Calu3 (cell line): ENCODE measurements at regions not wholly inside any gene's neighbourhood (a gene's known extent, or its start where the extent isn't known, plus 50 kb on each side); places are given as distances from the start of the nearest gene placed in this dataset.

Experiments
- BruUV-seq: library from RNA; stranded (reverse); fragments of 400-500 nt; replicated peaks from 2 replicates; lab custom pipeline; 2021; lab: Mats Ljungman, UMichigan
- CTCF ChIA-PET: fragments of 300-600 bp; sonication (Branson Sonifier 250); formaldehyde crosslinking; loops from one replicate; lab custom pipeline; 2022; ENCODE audit warnings: antibody characterized with exemption; lab: Charles Lee
- DNase-seq: peaks from one replicate; pipeline ENCODE4 v3.0.0; 2022
- H3K27ac Mint-ChIP-seq: one replicate; pipeline ENCODE4 v1.8.0; 2022; ENCODE audit warnings: mixed read lengths; ENCODE audit not compliant: unreplicated experiment
- H3K27me3 Mint-ChIP-seq: one replicate; pipeline ENCODE4 v1.8.0; 2022; ENCODE audit warnings: mixed read lengths; ENCODE audit not compliant: unreplicated experiment
- H3K36me3 Mint-ChIP-seq: one replicate; pipeline ENCODE4 v1.8.0; 2022; ENCODE audit warnings: mild to moderate bottlenecking, moderate library complexity, mixed read lengths; ENCODE audit not compliant: insufficient read depth, unreplicated experiment
- H3K4me1 Mint-ChIP-seq: one replicate; pipeline ENCODE4 v1.8.0; 2022; ENCODE audit warnings: mild to moderate bottlenecking, low read depth, mixed read lengths; ENCODE audit not compliant: unreplicated experiment
- H3K4me3 Mint-ChIP-seq: one replicate; pipeline ENCODE4 v1.8.0; 2022; ENCODE audit warnings: mild to moderate bottlenecking, low read depth, moderate library complexity, mixed read lengths; ENCODE audit not compliant: unreplicated experiment
- H3K9me3 Mint-ChIP-seq: one replicate; pipeline ENCODE4 v1.8.0; 2022; ENCODE audit warnings: low read depth, mixed read lengths; ENCODE audit not compliant: unreplicated experiment
- CTCF ChIP-seq: fragments of 200-600 bp; IDR thresholded peaks from one replicate; pipeline ENCODE4 v1.8.0; 2022; ENCODE audit warnings: antibody characterized with exemption; ENCODE audit not compliant: unreplicated experiment
- intact Hi-C: fragments of 100-400 bp; cut with micrococcal nuclease; formaldehyde crosslinking; loops from one replicate; pipeline ENCODE4 v1.10.0; 2022; ENCODE audit not compliant: unreplicated experiment

- CTCF ChIA-PET = no interaction called here
- Mint-ChIP-seq H3K27me3 (peaks cover 95% of the 10 kb centered on the region), H3K36me3 (no peaks in the 10 kb centered on the region), H3K4me1 (no peaks in the 10 kb centered on the region), H3K4me3 (no peak overlapping the region), H3K9me3 (no peaks in the 10 kb centered on the region), H3K27ac (no peak overlapping the region)
- DNase-seq = no peak
- TF ChIP-seq CTCF = no peak
- no TSS peak for BruUV-seq
- intact Hi-C loops = no loop called here
These were observed 219.0 kb upstream of the ZBED5 start for GRCh38 chr11:11076879-11077278.

DNA sequence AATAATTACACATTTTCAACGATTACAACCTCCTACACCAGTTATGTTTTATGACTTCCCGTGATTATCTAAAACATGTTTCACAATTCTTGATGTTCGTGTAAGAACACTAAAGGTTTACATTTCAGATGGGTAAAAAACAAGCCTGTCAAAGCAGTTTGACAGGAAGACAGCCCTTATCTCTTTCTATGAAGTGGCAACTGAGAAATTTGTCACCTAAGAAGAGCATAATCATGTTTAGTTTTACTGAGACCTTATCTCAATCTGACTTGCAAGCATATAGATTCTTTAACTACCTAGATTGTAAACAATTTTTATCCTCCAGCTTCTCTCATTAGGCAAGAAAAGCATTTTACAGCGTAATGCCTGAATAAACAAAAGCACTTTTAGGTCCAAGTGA is 218.4 kb upstream of the ZBED5 start:
- no peak for TF ChIP-seq CTCF
- peaks cover 95% of the 10 kb centered on the region for H3K27me3 Mint-ChIP-seq
- H3K4me3 Mint-ChIP-seq = no peak overlapping the region
- BruUV-seq = no TSS peak
- intact Hi-C loops = no loop called here
- no peak overlapping the region for H3K27ac Mint-ChIP-seq
- DNase-seq = no peak
- CTCF ChIA-PET = no interaction called here
- no peaks in the 10 kb centered on the region for H3K36me3 Mint-ChIP-seq
- H3K4me1 Mint-ChIP-seq = no peaks in the 10 kb centered on the region
- no peaks in the 10 kb centered on the region for H3K9me3 Mint-ChIP-seq

DNA sequence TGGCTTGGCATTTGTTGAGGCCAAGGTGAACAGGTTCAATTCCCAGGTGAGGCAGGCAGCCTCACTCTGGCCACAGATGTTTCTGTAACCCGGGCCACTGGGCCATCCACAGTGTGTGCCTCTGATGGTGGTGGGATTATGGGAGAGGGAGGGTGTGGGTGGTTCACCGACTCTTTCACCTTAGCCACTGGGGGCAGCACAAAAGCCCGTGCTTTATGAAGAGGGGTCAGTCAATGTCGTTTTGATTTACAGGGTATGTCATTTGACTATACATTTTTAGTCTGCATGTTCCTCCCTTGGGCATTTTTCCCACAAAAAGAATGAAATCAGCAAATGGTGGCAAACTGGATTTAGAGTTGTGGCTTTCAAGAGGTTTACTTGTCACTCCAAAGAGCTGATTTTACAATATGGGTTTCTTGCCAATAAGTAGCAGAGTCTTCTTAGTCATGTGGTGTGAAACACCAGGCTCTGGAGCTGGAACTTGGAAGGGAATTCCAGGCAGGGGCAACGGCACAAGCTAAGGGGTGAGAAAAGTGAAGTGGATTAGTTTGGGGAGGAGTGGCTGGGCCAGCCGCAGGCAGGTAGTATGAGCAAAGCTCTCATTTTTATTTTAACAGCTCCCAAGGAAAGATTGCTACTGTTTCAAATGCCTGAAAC is 217.8 kb upstream of the ZBED5 start:
- H3K4me1 Mint-ChIP-seq = no peaks in the 10 kb centered on the region
- TF ChIP-seq CTCF = no peak
- H3K4me3 Mint-ChIP-seq = no peak overlapping the region
- H3K27me3 Mint-ChIP-seq = peaks cover 95% of the 10 kb centered on the region
- intact Hi-C loops = no loop called here
- no peak for DNase-seq
- no peaks in the 10 kb centered on the region for H3K36me3 Mint-ChIP-seq
- no TSS peak for BruUV-seq
- CTCF ChIA-PET = no interaction called here
- no peaks in the 10 kb centered on the region for H3K9me3 Mint-ChIP-seq
- H3K27ac Mint-ChIP-seq = no peak overlapping the region

DNA sequence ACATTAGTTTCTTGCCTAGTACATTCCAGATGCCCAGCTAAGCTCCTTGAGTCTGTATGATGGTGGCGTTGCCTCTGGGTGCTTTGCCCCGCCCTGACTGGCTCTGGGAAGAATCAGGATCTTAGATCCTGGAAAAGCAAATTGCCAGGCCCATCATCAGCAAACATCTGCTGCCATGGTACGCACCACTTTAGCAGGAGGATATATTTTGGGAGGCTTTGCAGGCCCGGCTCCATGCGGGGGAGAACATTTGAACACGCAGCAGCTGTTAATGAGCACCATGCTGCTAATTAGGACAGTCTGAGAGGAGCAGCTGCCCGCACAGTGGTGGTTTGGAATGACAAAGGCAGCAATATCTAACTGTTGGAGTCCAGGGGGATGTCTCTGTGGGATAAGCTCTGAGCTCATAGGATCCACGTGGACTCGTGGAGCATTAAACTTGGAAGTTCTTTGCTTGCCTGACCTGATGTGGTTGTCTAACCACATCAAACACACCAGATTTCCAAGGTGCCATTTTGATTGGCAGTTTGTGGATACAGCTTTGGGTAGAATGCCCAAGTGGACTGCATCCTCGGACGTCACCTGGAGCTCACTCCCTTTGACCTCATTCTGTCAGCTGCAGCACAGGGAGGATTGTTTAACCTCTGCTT is 217.0 kb upstream of the ZBED5 start:
- no peak for DNase-seq
- Mint-ChIP-seq H3K27me3 (peaks cover 95% of the 10 kb centered on the region), H3K4me3 (no peak overlapping the region), H3K27ac (no peak overlapping the region), H3K36me3 (no peaks in the 10 kb centered on the region), H3K9me3 (no peaks in the 10 kb centered on the region), H3K4me1 (no peaks in the 10 kb centered on the region)
- no TSS peak for BruUV-seq
- TF ChIP-seq CTCF = no peak
- CTCF ChIA-PET = no interaction called here
- intact Hi-C loops = no loop called here
